ENCODE measurements at regions not wholly inside any gene's neighbourhood (a gene's known extent, or its start where the extent isn't known, plus 50 kb on each side); places are given as distances from the start of the nearest gene placed in this dataset.

DNA sequence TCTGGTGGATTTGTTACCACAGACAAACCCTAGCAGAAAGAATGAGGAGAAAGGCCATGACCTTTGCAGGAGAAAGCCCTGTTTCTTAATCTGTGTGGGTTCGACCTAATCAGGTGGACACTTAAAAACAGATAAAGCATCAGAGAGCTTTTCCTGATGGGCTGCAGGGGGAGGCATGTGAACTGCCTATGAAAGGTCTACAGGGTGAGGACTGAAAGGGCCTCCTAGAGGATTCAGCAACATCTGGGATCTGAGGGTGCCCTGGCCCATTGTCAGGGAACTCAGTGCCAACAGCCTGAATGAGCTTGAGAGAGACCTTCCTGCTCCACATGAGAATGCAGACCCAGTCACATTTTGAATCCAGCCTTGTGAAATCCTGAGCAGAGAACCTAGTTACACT, 178.8 kb upstream of the DDHD1 start:
- DNase-seq (ENCODE audit: low spot score): no peak
- TF ChIP-seq, protein P1, sequence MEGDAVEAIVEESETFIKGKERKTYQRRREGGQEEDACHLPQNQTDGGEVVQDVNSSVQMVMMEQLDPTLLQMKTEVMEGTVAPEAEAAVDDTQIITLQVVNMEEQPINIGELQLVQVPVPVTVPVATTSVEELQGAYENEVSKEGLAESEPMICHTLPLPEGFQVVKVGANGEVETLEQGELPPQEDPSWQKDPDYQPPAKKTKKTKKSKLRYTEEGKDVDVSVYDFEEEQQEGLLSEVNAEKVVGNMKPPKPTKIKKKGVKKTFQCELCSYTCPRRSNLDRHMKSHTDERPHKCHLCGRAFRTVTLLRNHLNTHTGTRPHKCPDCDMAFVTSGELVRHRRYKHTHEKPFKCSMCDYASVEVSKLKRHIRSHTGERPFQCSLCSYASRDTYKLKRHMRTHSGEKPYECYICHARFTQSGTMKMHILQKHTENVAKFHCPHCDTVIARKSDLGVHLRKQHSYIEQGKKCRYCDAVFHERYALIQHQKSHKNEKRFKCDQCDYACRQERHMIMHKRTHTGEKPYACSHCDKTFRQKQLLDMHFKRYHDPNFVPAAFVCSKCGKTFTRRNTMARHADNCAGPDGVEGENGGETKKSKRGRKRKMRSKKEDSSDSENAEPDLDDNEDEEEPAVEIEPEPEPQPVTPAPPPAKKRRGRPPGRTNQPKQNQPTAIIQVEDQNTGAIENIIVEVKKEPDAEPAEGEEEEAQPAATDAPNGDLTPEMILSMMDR (IDR thresholded peaks at IDR 0.05; ENCODE audit: extremely low read depth, missing control alignments): no peak

DNA sequence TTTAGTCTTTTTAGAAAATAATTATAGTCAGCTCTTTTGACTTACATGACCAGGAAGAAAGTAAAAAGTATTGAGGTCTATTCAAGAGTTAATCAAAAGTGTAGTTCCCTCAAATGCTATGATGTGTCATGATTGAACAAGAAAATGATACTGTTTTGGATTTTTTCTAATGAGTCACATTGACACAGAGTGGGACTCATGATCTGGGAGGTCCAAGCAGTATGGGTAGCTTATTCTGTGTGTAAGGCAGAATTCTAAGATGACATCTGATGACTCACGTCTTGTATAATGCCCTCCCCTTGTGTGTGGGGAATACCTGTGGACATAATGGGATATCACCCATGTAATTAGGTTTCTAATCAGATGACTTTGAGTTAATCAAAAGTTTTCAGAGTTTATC, 178.1 kb upstream of the DDHD1 start:
- DNase-seq (ENCODE audit: low spot score): no peak

DNA sequence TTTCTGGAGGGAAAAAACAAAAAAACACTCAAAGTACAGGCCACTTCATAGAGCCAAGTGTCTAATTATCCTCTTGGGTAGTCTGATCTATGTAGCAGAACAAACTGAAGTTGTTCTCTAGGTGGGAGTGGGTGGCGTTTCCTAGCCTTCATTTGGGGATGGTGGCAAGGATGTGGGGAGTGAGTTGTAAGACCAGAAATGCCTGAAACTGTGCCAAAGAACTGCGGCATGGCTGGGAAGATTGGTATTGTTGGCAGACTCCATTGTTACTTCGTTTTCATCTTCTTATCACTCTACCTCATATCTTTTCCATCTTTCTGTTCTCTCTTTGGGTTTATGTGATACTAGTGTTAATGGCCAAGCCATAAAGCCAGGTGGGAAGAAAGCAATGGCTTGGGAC, 177.3 kb upstream of the DDHD1 start:
- TF ChIP-seq, protein P1 (IDR thresholded peaks at IDR 0.05; ENCODE audit: extremely low read depth, missing control alignments): no peak
- DNase-seq (ENCODE audit: low spot score): no peak

More for the DNA sequence above, 178.1 kb upstream of the DDHD1 start:
- TF ChIP-seq, protein P1 (IDR thresholded peaks at IDR 0.05; ENCODE audit: extremely low read depth, missing control alignments): no peak

DNA sequence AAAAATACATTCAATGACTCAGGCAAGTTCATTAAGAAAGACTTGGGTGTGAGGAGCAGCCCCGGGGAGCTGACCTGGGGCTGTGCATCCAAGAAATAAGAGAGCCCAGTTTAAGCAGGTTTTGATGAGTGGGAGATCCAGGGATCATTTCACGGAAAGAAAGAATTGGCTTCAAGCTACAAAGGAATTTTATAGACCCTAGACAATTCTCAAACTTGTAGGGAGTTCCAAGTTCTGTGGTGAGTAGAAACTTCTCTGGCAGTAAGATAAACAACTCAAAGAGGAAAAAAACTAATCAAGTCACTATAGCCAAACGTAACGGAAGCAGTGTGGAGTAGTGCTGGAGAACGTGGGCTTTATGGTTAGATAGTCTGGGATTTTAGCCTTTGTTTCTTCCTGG, 175.7 kb upstream of the DDHD1 start:
- no peak for DNase-seq (ENCODE audit: low spot score)
- TF ChIP-seq, protein P1 (IDR thresholded peaks at IDR 0.05; ENCODE audit: extremely low read depth, missing control alignments): no peak

DNA sequence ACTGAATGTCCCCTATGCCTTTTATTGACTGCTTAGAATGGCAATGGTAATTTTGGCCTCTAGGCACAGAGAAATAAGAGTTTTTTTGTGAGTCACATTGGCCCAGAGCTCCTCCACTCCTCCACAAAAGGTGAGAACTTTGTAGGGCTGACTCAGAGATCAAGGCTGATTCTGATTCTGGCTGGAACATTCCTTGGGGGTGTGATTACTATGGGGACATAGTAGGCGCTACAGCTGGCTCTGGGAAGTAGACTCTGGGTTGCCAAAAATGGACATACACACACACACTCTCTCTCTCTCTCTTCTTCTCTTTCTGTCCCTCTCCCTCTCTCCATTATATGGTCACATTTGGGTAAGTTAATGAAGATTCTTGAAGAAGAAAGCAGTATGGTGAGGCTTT, 174.6 kb upstream of the DDHD1 start:
- DNase-seq (ENCODE audit: low spot score): no peak
- TF ChIP-seq, protein P1 (IDR thresholded peaks at IDR 0.05; ENCODE audit: extremely low read depth, missing control alignments): no peak

DNA sequence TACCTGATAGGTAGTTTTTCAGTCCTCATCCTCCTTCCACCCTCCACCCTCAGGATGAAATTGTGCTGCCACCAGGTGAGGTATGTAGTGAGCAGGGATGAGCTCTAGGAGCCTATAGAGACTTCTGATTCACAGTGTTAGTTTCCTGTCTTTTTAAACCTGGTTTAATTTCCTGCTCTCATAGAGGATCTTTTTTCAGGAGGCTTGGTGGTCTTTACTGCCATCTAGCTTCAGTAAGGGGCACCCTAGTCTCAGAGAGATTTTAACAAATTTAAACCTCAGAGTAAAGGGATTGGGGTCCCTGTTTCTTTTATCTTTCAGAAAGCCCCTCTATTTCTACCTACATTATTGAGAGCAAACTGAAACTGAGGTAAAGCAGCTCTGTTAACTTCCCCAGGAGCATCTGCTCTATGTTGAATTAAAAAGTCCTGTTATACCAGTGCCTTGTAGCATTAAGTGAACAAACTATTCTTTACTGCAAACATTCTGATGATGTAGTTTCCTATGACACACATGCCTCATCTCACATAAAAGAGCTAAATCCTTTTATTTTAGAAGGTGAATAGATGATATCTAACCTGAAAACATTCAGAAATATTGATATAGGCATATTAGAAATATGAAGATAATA, 172.2 kb upstream of the DDHD1 start:
- peak; percentile 15 for DNase-seq (ENCODE audit: low spot score)
- TF ChIP-seq, protein P1 (IDR thresholded peaks at IDR 0.05; ENCODE audit: extremely low read depth, missing control alignments): peak; percentile 28

DNA sequence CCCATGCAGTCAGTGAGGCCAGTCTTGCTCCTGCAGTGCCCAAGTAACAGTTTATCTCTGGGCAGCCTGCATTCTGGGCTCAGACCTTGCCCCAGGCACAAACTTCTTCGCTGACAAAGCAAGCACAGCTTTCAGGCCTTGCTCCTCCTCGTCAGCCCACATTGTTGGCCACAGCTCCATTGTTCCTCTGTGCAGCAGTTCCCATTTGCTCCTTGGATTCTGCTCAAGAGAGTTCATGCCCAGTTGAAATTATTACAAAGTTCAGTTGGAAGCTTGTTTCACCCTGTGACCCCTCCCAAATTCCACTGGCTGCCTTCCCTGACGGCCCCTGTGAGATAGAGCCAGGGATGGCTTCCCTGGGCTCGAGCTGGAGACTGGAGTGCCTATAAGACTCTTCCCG, 163.4 kb upstream of the DDHD1 start:
- DNase-seq (ENCODE audit: low spot score): no peak
- TF ChIP-seq, protein P1 (IDR thresholded peaks at IDR 0.05; ENCODE audit: extremely low read depth, missing control alignments): no peak

Measured in GM20000 (cell line).